Lower leg skin (tissue), 3 donors: ENCODE measurements at regions not wholly inside any gene's neighbourhood (a gene's known extent, or its start where the extent isn't known, plus 50 kb on each side); places are given as distances from the start of the nearest gene placed in this dataset.

ENCODE experiments used
- CTCF ChIP-seq, 3 donors: fragments of 450-650 bp; IDR thresholded peaks; one replicate each; pipeline ENCODE4 v1.5.1; 2016; ENCODE audit warnings: antibody characterized with exemption in 3 of 3, mild to moderate bottlenecking in 3 of 3, moderate library complexity in 2 of 3
- POLR2A ChIP-seq, 2 donors: fragments of 450-650 bp; IDR thresholded peaks; one replicate each; pipeline ENCODE4 v1.6.1; 2016 to 2017; ENCODE audit warnings: antibody characterized with exemption in 2 of 2, mild to moderate bottlenecking in 1 of 2, moderate library complexity in 1 of 2

- TF ChIP-seq CTCF (IDR thresholded peaks at IDR 0.05) (no peak), POLR2A (IDR thresholded peaks at IDR 0.05) (no peak)
Observed at GRCh38 chrX:20438871-20439526, 172.3 kb upstream of the RPS6KA3 start.
